ENCODE measurements at regions not wholly inside any gene's neighbourhood (a gene's known extent, or its start where the extent isn't known, plus 50 kb on each side); places are given as distances from the start of the nearest gene placed in this dataset.

GRCh38 chr10:89861584-89862301 lies 160.4 kb downstream of the KIF20B start:
- TF ChIP-seq POLR2A (IDR thresholded peaks at IDR 0.05; ENCODE audit: low read depth): no peak
- TF ChIP-seq CTCF (IDR thresholded peaks at IDR 0.05): no peak
- no peak for TF ChIP-seq POLR2AphosphoS5 (IDR thresholded peaks at IDR 0.05)

Data from esophagus muscularis mucosa (tissue), 3 donors.